Inflammatory macrophage treated with lipopolysaccharide for 4 hours (primary cell): ENCODE measurements at regions not wholly inside any gene's neighbourhood (a gene's known extent, or its start where the extent isn't known, plus 50 kb on each side); places are given as distances from the start of the nearest gene placed in this dataset.
A peak's percentile ranks its signal among the peaks of the same experiment; 100 is the strongest.
"Not testable (repeated sequence)": the region's sequence is repeated elsewhere in the genome, so short reads cannot be mapped to it uniquely, and the experiment has no call there.

ENCODE experiments used
- DNase-seq: peaks from one replicate; pipeline ENCODE4 v3.0.0-alpha.2; 2020

DNA sequence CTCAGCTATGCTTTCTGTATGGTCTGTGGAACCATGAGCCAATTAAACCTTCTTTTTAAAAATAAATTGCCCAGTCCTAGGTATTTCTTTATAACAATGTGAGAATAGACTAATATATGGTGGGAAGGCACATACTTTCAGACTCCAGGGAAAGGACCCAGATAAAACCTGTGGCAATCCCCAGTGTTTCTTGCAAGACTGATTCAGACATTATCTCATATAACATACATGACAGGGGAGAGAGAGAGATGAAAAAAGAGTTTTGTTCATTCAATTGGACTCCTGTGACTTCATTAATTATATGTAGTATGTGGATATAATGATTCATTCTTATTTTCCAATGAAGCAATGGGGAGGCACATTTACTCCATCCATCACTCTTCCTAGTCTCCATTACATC is 291.4 kb upstream of the PRKX start:
- DNase-seq = no peak

DNA sequence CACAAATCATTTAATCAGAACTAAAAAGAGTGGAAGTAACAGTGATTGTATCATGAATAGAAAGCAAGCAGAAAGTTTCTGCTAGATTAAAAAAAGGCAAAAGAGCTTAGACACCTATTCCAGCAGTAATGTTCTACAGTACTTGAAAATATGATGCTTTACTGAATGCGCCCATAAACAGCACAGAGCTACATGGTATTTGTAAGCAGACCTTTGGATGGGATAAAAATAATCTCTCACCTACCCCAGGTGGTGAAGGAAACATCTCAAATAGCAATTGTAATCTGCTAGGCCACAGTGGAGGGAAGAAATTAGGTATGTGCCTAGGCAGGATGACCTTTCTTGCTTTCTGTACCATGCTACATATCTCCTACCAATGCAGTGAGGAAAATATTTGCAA is 280.9 kb upstream of the PRKX start:
- no peak for DNase-seq

- DNase-seq = no peak
Observed at GRCh38 chrX:3990569-3990968, 277.1 kb upstream of the PRKX start.

- DNase-seq = not testable (repeated sequence)
Observed at GRCh38 chrX:3972104-3972858, 258.8 kb upstream of the PRKX start.

DNA sequence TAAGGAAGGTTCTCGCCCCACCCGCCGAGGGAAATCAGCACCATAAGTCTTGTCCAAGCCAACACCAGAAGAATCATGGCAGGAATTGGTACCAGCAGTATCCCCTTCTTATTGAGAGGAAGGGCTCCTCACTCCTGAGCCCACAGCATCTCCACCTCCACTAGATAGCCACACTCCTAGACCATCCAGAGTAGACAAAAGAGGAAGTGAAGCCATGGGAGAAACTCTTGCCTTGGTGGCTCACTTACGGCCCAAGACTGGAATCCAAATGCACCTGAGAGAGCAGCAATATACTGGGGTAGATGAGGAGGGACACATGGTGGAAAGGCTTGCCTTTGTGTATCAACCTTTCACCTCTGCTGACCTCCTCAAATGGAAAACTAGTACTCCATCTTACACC is 255.3 kb upstream of the PRKX start:
- DNase-seq = no peak

GRCh38 chrX:3963980-3964379 is 250.5 kb upstream of the PRKX start:
- no peak for DNase-seq

DNA sequence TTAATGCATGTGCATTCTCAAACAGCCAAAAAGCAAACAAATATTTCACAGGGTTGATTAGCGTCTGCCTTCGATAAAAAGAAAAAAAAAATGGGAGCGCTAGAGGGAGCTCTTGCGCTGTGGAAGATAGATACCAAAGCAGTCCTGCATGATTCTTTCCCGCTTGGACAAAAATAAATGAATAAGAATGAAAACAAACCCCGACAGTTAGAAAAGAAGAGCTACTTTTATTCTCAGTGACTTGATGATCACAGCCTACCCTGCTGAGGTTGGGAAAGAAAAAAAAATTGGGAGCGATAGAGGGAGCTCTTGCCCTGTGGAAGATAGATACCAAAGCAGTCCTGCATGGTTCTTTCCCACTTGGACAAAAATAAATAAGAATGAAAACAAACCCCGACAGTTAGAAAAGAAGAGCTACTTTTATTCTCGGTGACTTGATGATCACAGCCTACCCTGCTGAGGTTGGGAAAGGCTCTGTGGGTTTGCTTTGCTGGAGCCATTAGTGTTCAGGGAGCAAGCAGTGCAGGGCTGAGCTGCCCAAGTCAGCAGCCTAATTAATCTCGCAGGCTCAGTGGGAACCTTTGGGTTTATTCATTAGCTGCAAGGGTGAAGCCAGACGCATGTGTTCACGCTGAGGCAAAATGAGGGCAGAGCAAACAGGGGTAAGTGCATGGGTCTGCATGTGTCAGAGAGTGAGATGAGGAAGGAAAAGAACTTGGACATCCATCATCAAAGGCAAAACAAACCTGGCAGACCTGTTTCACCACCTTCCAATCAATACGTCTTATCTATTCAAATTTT is 249.3 kb upstream of the PRKX start:
- peak; percentile 0 for DNase-seq

GRCh38 chrX:3960952-3961351 is 247.5 kb upstream of the PRKX start:
- no peak for DNase-seq

- DNase-seq = no peak
Observed at GRCh38 chrX:3951859-3952258, 238.4 kb upstream of the PRKX start.

DNA sequence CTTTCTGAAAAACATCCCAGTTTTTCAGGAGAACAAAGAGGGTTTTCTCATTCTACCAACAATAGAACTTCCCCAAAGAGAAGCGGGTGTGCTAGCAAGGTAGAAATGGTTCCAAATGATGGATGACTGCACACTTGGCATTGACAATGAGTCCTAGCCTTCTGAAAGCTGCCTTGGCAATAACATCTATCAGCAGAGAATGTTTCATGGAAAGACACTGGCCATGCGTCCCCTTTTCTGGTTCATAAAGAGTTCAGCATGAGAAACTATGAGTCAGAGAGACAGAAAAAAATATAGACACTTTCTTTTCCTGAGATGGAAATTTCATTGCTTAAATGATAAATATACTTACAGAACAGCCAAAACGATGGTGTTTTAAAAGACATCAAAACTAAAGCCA is 236.9 kb upstream of the PRKX start:
- DNase-seq = no peak

GRCh38 chrX:3943965-3944364 is 230.5 kb upstream of the PRKX start:
- no peak for DNase-seq

- DNase-seq = peak; percentile 3
Observed at GRCh38 chrX:3940000-3940610, 226.7 kb upstream of the PRKX start.

- DNase-seq = no peak
Observed at GRCh38 chrX:3938587-3938986, 225.1 kb upstream of the PRKX start.

DNA sequence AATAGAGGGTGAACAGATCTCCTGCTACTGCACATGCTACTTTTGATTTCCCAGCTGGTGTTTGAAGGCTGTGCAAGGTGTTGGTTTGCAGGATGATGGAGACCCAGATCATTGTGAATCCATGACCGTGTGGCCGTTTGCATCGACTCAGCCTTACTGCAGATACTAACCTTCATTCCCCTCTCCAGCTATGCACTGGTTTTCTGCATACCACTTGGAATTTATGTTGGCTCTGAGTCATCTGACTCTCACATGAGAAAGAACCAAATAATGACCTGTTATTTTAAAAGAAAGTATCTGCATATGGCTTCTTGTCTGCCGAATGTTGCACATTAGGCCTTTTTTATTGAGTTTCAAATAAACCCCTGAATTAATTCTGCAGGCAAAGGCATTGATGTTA is 221.7 kb upstream of the PRKX start:
- DNase-seq = not testable (repeated sequence)

GRCh38 chrX:3920424-3921017 is 207.1 kb upstream of the PRKX start:
- not testable (repeated sequence) for DNase-seq

DNA sequence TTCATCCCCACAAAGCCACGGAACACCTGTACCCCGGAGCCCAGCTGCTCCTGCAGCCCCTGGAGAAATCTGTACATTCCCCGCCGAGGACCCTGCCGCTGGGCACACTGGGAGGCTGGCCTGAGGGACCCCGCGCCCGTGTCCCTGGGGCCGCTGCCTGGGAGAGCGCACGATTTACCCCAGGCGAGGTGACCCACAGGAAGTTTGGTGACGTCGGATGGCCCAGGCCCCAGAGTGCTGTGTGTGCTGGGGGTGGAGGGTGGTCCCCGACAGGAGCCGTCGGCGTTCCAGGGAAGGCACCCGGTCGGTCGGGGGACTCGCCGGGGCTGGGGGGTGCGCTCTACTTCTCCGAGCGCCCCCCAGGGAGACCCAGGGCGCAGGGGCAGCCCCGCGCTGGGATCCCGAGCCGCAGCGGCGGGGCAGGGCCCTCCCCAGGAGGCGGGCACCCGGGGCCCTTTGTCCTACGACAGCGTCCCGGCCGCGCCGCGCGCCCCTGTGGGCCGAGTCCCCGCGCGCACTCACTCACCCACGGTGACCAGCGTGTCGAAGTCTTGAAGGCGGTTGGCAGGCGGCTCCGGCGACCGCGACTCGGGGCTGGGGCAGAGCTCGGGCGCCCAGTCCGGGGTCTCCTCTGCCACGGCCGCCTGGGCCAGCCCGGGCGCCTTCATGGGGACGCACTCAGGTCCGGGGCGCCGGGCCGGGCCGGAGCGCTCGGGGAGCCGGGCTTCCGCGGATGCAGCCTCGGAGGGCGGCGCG is 206.4 kb upstream of the PRKX start:
- DNase-seq = not testable (repeated sequence)

DNA sequence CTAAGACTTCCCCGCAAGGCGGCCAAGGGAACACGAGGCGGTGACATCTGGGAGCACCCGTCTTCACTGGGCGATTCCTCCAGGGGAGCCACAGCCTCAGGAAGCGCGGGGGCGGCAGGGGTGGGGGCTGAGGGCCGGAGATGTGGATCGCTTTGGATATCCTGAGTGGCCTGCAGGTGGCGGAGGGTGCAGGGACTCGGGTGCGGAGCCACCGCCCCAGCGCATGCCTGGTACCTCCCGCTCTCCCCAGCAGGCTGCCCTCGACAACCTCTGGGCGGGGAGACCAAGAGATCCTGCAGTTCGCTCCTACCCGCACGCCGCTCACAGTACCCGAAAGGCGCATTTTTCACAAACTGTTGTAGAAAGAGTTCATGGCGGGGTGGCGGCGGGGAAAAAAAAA is 201.4 kb upstream of the PRKX start:
- not testable (repeated sequence) for DNase-seq

GRCh38 chrX:3914059-3914458 is 200.6 kb upstream of the PRKX start:
- DNase-seq = not testable (repeated sequence)

DNA sequence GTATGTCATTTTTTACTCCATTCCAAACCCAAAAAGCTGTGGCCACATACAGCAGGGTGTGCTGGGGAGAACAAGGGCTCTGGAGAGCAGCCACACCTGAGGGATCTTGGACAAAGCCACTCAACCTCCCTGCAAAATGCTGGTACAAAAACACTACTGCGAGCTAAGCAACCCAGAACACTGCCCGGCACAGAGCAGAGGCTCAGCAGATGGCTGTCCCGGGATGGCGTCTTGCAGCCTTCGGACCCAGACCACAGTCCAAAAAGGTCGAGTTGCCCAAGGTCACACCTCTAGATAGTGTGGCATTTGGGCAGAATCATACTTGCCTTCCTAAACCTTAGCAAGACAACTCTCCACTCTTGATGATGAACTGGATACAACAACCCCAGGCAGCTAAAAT is 197.6 kb upstream of the PRKX start:
- DNase-seq = not testable (repeated sequence)

GRCh38 chrX:3910611-3911010 is 197.2 kb upstream of the PRKX start:
- DNase-seq = not testable (repeated sequence)

DNA sequence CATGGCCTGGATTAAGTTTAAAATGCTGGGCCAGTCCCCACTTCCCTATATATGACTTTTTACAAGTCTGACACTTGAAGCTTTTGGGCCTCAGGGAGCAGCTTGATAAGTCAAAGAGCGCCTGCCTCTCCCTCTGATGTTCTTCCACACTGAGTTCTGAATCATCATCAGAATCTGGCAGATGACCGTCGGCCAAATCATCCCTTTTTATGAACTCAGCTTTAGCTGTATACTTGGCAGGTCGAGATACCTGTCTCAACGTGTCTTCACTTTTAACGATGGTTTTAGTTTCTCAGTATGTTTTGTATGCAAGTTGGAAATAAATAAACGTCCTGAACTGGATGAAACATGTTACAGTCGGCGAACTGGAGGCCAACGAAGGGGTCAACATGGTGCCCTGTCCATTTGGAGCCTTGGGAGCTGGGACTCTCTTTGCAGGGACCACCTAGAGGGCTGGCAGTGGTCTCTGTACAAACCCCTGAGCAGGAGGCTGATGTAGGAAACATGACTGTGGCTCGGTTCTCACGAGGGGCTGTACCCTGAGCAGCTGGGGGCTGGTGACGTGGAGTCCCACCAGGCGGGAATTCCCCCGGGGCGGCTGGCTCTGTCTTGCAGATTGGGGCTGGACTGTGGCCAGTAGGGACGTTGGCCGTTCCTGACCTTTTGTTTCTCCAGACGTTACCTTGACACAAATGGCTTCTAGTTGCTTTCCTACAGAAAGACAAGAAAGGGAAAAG is 192.2 kb upstream of the PRKX start:
- not testable (repeated sequence) for DNase-seq

- not testable (repeated sequence) for DNase-seq
Observed at GRCh38 chrX:3902222-3902621, 188.8 kb upstream of the PRKX start.
